ENCODE measurements at regions not wholly inside any gene's neighbourhood (a gene's known extent, or its start where the extent isn't known, plus 50 kb on each side); places are given as distances from the start of the nearest gene placed in this dataset.
A peak's percentile ranks its signal among the peaks of the same experiment; 100 is the strongest.

DNA sequence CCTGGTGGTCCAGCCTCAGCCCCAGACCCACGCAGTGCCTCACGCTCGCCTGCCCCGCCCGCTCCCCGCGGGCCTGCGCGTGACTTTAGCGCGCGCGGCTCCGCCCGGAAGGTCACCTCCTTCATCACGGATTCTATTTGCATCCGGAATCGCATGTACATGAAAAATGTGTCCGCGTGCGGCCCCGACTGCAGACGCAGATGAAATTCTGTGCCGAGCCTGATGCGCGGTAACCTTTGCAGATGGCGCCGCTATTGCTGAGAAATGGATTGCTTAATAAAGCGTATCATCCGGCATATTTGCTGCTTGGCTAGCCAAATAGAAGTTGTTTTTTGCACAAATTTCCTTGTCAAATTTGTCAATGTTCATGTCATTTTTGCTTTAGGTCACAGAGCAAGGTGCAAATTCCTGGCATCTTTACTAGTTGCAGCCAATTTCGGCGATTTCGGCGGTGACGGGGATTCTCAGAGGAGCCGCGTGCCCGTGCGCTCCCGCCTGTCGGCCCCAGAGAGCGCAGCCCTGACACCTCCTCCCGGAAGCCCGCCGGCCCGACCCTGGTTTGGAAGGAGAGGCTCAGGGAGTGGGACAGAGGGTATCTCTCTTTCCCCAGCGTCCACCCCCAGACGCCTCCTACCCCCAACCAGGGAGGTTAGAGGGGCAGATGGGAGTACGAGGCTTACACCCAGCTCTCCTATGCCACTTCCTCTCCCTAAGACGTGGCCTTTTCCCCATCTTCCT lies 85.9 kb upstream of the PAX2 start:
- H3K4me1 Mint-ChIP-seq: peaks cover 15% of the 10 kb centered on the region
- Histone ChIP-seq H3K4me1 (ENCODE audit: control insufficient read depth, insufficient read depth, low read length) (no peaks in the 10 kb centered on the region), H3K9me3 (ENCODE audit: control insufficient read depth, low read length) (no peaks in the 10 kb centered on the region), H3K27ac (ENCODE audit: low read depth, low read length) (no peak overlapping the region), H3K4me3 (ENCODE audit: low read length) (peak overlapping the region; percentile 33), H3K27me3 (ENCODE audit: control insufficient read depth, insufficient read depth, low read length, poor library complexity, severe bottlenecking) (peaks cover 91% of the 10 kb centered on the region), H3K9ac (ENCODE audit: extremely low read depth, low read length, poor library complexity, severe bottlenecking) (no peak overlapping the region), H3K36me3 (ENCODE audit: control insufficient read depth, insufficient read depth, low read length) (no peaks in the 10 kb centered on the region)
- H3K9me3 Mint-ChIP-seq: no peaks in the 10 kb centered on the region
- WGBS, 2 experiments (ENCODE audit: insufficient coverage in 1 of 2, insufficient read length in 1 of 2): 17 to 19% methylated on average over 40 to 49 of the region's 50 CpGs
- no peak overlapping the region for H3K27ac Mint-ChIP-seq
- no peaks in the 10 kb centered on the region for H3K36me3 Mint-ChIP-seq (ENCODE audit: low read depth)
- H3K4me3 Mint-ChIP-seq: no peak overlapping the region
- H3K27me3 Mint-ChIP-seq (ENCODE audit: insufficient read depth): peaks cover 93% of the 10 kb centered on the region
- TF ChIP-seq, protein P1, sequence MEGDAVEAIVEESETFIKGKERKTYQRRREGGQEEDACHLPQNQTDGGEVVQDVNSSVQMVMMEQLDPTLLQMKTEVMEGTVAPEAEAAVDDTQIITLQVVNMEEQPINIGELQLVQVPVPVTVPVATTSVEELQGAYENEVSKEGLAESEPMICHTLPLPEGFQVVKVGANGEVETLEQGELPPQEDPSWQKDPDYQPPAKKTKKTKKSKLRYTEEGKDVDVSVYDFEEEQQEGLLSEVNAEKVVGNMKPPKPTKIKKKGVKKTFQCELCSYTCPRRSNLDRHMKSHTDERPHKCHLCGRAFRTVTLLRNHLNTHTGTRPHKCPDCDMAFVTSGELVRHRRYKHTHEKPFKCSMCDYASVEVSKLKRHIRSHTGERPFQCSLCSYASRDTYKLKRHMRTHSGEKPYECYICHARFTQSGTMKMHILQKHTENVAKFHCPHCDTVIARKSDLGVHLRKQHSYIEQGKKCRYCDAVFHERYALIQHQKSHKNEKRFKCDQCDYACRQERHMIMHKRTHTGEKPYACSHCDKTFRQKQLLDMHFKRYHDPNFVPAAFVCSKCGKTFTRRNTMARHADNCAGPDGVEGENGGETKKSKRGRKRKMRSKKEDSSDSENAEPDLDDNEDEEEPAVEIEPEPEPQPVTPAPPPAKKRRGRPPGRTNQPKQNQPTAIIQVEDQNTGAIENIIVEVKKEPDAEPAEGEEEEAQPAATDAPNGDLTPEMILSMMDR (conservative IDR thresholded peaks at IDR 0.05): no peak
- peak; percentile 76 for DNase-seq

DNA sequence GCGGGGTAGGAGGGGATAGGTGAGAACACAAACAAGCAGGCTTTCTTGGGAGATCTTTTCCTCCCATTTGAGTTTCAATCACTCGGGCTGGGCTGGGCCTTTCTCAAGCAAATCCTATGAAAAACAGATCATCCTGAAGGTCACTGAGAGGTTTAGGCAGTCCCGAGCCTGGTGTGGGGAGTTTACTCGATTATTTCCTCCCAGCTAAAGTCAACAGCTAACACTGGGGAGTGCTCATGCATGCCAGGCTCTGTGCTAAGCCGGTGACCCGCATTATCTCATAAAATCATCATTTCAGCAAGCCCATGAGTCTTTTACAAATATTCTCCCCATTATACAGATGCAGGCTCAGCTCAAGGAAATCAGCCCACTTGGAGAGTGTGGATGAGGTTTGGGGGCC lies 85.0 kb upstream of the PAX2 start:
- Mint-ChIP-seq H3K36me3 (ENCODE audit: low read depth) (no peaks in the 10 kb centered on the region), H3K4me3 (no peak overlapping the region), H3K27ac (no peak overlapping the region), H3K27me3 (ENCODE audit: insufficient read depth) (peaks cover 95% of the 10 kb centered on the region), H3K4me1 (peaks cover 11% of the 10 kb centered on the region), H3K9me3 (no peaks in the 10 kb centered on the region)
- no peaks in the 10 kb centered on the region for H3K4me1 ChIP-seq (ENCODE audit: control insufficient read depth, insufficient read depth, low read length)
- H3K27ac ChIP-seq (ENCODE audit: low read depth, low read length): no peak overlapping the region
- DNase-seq: no peak
- H3K27me3 ChIP-seq (ENCODE audit: control insufficient read depth, insufficient read depth, low read length, poor library complexity, severe bottlenecking): peaks cover 94% of the 10 kb centered on the region
- TF ChIP-seq, protein P1 (conservative IDR thresholded peaks at IDR 0.05): no peak
- H3K36me3 ChIP-seq (ENCODE audit: control insufficient read depth, insufficient read depth, low read length): no peaks in the 10 kb centered on the region
- no peak overlapping the region for H3K4me3 ChIP-seq (ENCODE audit: low read length)
- 68 to 85% methylated on average over 4 to 5 of the region's 6 CpGs for WGBS, 2 experiments (ENCODE audit: insufficient coverage in 1 of 2, insufficient read length in 1 of 2)
- H3K9me3 ChIP-seq (ENCODE audit: control insufficient read depth, low read length): no peaks in the 10 kb centered on the region
- H3K9ac ChIP-seq (ENCODE audit: extremely low read depth, low read length, poor library complexity, severe bottlenecking): no peak overlapping the region

DNA sequence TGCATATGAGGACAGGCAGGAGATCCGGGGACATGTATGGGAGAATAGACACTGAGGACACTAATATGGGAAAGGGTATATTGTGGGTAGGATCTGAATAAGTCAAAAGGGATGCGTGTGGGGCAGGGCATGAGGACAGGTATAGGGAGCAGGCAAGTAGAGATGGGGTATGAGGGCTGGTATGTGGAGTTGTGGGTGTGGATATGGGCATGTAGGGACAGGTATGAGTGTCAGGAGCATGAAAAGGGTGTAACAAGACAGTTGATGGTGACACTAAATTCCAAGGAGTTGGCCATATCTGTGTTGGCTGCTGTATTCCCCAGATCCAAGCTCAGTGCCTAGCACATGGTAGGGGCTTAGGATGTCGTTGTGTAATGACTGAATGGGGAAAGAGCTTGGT lies 84.4 kb upstream of the PAX2 start:
- TF ChIP-seq, protein P1 (conservative IDR thresholded peaks at IDR 0.05): no peak
- Histone ChIP-seq H3K4me1 (ENCODE audit: control insufficient read depth, insufficient read depth, low read length) (no peaks in the 10 kb centered on the region), H3K27me3 (ENCODE audit: control insufficient read depth, insufficient read depth, low read length, poor library complexity, severe bottlenecking) (peaks cover 89% of the 10 kb centered on the region), H3K27ac (ENCODE audit: low read depth, low read length) (no peak overlapping the region), H3K4me3 (ENCODE audit: low read length) (no peak overlapping the region), H3K36me3 (ENCODE audit: control insufficient read depth, insufficient read depth, low read length) (no peaks in the 10 kb centered on the region), H3K9me3 (ENCODE audit: control insufficient read depth, low read length) (no peaks in the 10 kb centered on the region), H3K9ac (ENCODE audit: extremely low read depth, low read length, poor library complexity, severe bottlenecking) (no peak overlapping the region)
- H3K27me3 Mint-ChIP-seq (ENCODE audit: insufficient read depth): peaks cover 91% of the 10 kb centered on the region
- no peak overlapping the region for H3K4me3 Mint-ChIP-seq
- H3K36me3 Mint-ChIP-seq (ENCODE audit: low read depth): no peaks in the 10 kb centered on the region
- WGBS, 2 experiments (ENCODE audit: insufficient coverage in 1 of 2, insufficient read length in 1 of 2): 90 to 100% methylated on average over 1 to 2 of the region's 3 CpGs
- no peak overlapping the region for H3K27ac Mint-ChIP-seq
- H3K4me1 Mint-ChIP-seq: peaks cover 8% of the 10 kb centered on the region
- H3K9me3 Mint-ChIP-seq: no peaks in the 10 kb centered on the region
- no peak for DNase-seq

Measured in endodermal cell (in vitro differentiated cells).